ACC112 (cell line): ENCODE measurements at regions not wholly inside any gene's neighbourhood (a gene's known extent, or its start where the extent isn't known, plus 50 kb on each side); places are given as distances from the start of the nearest gene placed in this dataset.
"Not testable (repeated sequence)": the region's sequence is repeated elsewhere in the genome, so short reads cannot be mapped to it uniquely, and the experiment has no call there.

Experiments
- H2AFZ ChIP-seq: fragments of 200-600 bp; sonication (generic); one replicate; pipeline ENCODE4 v1.6.0; 2017; ENCODE audit warnings: antibody characterized with exemption, low read length; ENCODE audit not compliant: unreplicated experiment
- H3K27ac ChIP-seq: fragments of 200-600 bp; sonication (generic); 2 replicates; pipeline ENCODE4 v1.5.1; 2014; ENCODE audit warnings: low read depth, mild to moderate bottlenecking, antibody characterized with exemption, low read length, moderate library complexity
- H3K27me3 ChIP-seq: fragments of 200-600 bp; sonication (generic); 2 replicates; pipeline ENCODE4 v1.6.1; 2014; ENCODE audit warnings: mild to moderate bottlenecking, antibody characterized with exemption, low read length, moderate library complexity, mixed read lengths; ENCODE audit not compliant: insufficient read depth
- H3K36me3 ChIP-seq: fragments of 200-600 bp; sonication (generic); 2 replicates; pipeline ENCODE4 v1.6.1; 2016; ENCODE audit warnings: mild to moderate bottlenecking, antibody characterized with exemption, low read length, moderate library complexity, mixed read lengths; ENCODE audit not compliant: insufficient read depth
- H3K4me1 ChIP-seq: fragments of 200-600 bp; sonication (generic); one replicate; pipeline ENCODE4 v1.6.1; 2016; ENCODE audit warnings: low read length, mixed read lengths; ENCODE audit not compliant: insufficient read depth, unreplicated experiment, control insufficient read depth
- H3K4me3 ChIP-seq: fragments of 200-600 bp; sonication (generic); 2 replicates; pipeline ENCODE4 v1.5.1; 2014; ENCODE audit warnings: mild to moderate bottlenecking, low read depth, low read length
- H3K79me2 ChIP-seq: fragments of 200-600 bp; sonication (generic); one replicate; pipeline ENCODE4 v1.6.0; 2016; ENCODE audit warnings: low read length; ENCODE audit not compliant: control insufficient read depth, unreplicated experiment, insufficient read depth

DNA sequence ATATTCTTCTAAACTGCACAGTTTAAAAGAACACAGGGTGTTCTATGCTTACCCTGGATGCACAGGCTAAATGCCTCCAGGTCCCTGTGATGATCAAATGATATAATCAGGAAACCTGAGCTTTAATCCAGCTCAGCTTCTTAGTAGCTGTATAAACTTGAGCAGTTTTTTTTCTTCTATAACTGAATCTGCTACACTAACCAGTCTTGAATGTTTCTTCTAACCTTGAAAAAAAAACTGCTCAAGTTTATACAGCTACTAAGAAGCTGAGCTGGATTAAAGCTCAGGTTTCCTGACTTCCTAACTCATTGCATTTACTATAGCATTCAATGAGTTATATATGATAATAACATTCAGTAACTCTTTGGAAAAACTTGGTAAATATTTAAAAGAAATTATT lies 358.2 kb downstream of the CD109 start:
- Histone ChIP-seq H3K4me1 (no peaks in the 10 kb centered on the region), H3K27ac (no peak overlapping the region), H3K36me3 (no peaks in the 10 kb centered on the region), H3K4me3 (no peak overlapping the region), H3K27me3 (no peaks in the 10 kb centered on the region), H2AFZ (no peak overlapping the region), H3K79me2 (no peaks in the 10 kb centered on the region)

DNA sequence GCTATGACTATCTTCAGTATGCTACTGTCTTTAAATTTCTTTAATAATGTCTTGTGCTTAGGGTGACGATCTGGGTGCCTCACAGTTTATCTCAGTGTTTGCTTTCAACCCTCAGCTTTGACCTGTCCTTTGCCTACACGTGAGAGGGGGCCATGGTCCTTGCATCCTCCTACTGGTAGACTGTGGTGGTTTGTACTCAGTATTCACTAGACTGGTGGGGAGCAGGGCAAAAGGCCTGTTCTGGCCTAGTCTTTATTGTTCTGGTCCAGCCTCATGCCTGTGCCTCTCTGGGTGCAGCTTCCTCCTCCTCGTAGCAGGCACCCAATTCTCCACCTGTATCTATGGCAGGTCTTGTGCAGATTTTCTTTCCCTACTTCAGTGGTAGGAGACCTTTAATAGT lies 354.9 kb downstream of the CD109 start:
- Histone ChIP-seq H3K4me1 (no peaks in the 10 kb centered on the region), H3K4me3 (no peak overlapping the region), H3K27ac (no peak overlapping the region), H3K36me3 (no peaks in the 10 kb centered on the region), H2AFZ (no peak overlapping the region), H3K79me2 (no peaks in the 10 kb centered on the region), H3K27me3 (no peaks in the 10 kb centered on the region)

DNA sequence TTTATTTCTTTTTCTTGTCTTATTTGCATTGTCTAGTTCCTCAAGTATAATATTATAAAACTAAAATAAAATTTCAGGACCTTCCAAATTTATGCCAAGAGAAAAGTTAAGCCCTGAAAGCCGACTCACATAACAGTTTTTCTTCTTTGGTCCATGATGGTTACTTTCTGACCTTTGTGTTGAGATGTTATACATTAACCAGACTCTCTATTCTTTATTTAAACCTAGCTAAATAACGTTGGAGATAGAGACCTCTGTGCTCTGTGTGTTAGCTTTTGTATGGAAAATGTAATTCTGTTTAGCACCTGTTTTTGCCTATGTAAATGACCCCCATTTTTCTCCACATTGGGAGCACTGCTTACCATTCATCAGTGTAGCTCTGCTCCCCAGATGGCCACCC lies 352.4 kb downstream of the CD109 start:
- Histone ChIP-seq H3K79me2 (no peaks in the 10 kb centered on the region), H3K4me3 (no peak overlapping the region), H3K27me3 (no peaks in the 10 kb centered on the region), H3K27ac (no peak overlapping the region), H3K4me1 (peaks cover 7% of the 10 kb centered on the region), H2AFZ (no peak overlapping the region), H3K36me3 (no peaks in the 10 kb centered on the region)

DNA sequence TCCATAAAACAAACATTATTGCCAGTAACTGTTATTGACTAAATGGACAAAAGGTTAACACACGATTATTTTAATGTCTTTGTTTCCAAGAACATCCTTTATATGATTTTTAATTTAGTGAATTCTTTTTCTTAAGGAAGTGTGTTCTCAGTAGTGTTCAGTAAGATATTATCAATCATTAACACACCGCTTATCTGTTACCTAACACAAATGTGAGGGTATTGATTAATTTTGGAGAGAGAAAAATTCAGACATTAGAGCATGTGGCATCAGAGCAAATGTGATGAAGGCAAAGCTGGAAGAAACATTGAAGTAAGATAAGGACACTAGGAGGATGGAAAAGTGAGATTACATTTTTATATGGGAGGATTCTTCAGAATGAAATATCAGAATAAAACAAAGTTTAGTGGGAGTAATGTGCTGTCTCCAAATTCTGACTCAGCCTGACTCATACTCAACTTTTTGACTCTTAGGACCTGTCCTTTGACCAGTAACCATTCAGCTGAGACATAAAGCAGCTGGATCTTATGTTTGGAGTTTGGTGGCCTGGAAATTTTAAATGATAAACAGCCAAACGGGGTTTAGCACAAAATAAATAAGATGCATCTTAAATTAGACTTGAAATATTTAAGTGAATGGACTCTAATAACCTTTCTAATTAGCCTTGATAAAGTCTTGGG lies 348.6 kb downstream of the CD109 start:
- Histone ChIP-seq H3K27me3 (no peaks in the 10 kb centered on the region), H3K79me2 (no peaks in the 10 kb centered on the region), H3K4me1 (peaks cover 7% of the 10 kb centered on the region), H3K27ac (no peak overlapping the region), H3K36me3 (no peaks in the 10 kb centered on the region), H3K4me3 (no peak overlapping the region), H2AFZ (no peak overlapping the region)

DNA sequence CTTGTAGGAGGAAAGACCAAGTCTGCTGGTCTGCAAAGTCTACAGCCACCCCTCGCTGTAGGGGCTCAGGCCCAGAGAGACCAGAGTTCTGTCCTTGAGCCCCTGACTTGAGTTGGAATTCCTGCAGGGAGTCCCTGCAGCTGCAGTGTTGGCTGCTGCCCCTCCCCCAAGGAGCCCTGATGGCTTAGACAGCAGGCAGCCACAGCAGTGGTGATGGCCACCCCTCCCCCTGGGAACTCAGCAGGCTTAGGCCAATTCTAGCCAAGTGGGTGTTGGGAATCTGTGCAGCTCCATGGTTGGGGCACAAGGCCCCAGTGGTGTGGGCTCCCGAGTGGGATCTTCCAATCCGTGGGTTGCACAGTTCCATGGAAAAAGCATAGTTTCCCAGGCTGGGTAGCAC lies 345.4 kb downstream of the CD109 start:
- H3K36me3 ChIP-seq: no peaks in the 10 kb centered on the region
- H2AFZ ChIP-seq: no peak overlapping the region
- no peaks in the 10 kb centered on the region for H3K79me2 ChIP-seq
- peaks cover 7% of the 10 kb centered on the region for H3K4me1 ChIP-seq
- no peak overlapping the region for H3K4me3 ChIP-seq
- no peak overlapping the region for H3K27ac ChIP-seq
- H3K27me3 ChIP-seq: peaks cover 12% of the 10 kb centered on the region; the same call in 1 of the 2 replicates

DNA sequence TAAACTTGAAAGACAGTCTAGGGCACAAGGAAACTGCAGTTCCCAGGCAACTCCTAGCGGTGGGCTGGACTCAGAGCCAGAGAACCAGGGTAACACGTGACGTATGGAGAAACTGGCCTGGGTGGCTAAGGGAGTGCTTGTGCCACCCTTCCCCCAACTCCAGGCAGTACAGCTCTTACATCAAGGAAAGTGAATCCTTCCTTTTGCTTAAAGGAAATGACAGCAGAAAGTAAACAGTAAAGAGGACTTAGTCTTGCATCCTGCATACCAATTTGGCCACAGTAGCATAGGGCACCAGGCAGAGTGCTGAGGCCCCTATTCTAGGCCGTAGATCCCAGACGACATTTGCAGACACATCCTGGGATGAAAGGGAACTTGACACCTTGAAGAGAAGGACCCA lies 322.8 kb downstream of the CD109 start:
- H3K79me2 ChIP-seq: no peaks in the 10 kb centered on the region
- no peaks in the 10 kb centered on the region for H3K36me3 ChIP-seq
- no peaks in the 10 kb centered on the region for H3K27me3 ChIP-seq
- no peak overlapping the region for H3K4me3 ChIP-seq
- no peaks in the 10 kb centered on the region for H3K4me1 ChIP-seq
- no peak overlapping the region for H3K27ac ChIP-seq
- no peak overlapping the region for H2AFZ ChIP-seq

DNA sequence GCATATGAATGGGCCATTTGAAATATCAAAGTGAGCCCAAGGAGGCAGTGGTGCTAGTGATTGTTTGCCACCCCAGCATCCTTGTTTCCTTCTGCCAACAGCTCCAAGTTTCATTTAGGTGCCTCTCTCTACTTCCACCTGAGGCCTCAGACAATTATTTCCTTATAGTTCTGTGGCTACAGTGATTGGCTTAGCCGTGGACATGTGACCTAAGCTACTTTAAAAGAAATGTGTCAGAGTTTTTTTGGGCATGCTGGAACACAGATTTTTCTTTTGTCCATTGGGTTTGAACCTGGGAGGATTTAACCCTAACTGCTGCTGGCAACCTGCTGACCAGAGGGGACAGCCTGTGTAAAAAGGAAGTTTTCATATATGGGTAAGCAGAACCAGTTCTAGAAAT lies 319.4 kb downstream of the CD109 start:
- no peak overlapping the region for H3K4me3 ChIP-seq
- no peaks in the 10 kb centered on the region for H3K27me3 ChIP-seq
- no peak overlapping the region for H3K27ac ChIP-seq
- no peaks in the 10 kb centered on the region for H3K36me3 ChIP-seq
- H3K79me2 ChIP-seq: no peaks in the 10 kb centered on the region
- no peaks in the 10 kb centered on the region for H3K4me1 ChIP-seq
- no peak overlapping the region for H2AFZ ChIP-seq

DNA sequence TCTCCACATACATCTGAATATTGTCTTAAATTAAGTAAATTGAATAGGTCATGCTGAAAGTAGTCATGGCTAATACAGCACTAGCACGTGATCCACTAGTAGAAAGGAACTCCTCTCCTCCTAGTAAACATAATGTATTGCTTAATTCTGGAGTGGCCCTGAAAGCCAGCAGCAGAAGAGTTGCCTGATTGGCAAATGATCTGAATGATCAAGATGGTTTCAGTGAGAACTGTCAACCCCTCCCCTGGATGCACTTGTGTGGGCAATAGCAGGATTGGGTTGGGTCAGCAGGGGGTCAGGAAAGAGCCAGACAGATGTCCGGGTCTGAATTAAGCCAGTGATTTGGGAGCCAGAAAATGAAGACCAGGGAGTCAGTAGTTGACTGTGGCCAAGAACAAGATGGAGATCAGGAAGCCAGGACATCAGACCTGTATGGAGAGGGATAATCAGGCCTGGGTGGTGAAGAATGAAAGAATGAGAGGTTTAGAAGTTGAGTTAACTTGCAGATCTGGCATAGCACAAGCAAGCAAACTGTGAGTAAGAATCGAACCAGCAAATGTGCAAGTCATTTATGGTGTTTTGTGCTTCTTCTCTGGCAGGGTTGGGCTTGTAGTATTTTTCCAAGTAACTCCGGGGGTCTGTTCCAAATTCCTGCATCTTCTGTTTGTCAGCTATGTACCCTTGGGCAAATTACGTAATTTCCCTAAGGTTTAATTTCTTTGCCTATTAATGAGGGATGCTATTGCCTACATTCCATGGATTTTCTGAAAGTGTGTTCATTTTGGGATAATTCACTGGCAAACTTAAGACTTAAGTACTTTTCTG lies 304.9 kb downstream of the CD109 start:
- Histone ChIP-seq H3K27me3 (peaks cover 8% of the 10 kb centered on the region; the same call in 1 of the 2 replicates), H3K79me2 (no peaks in the 10 kb centered on the region), H2AFZ (no peak overlapping the region), H3K4me1 (no peaks in the 10 kb centered on the region), H3K36me3 (no peaks in the 10 kb centered on the region), H3K4me3 (no peak overlapping the region), H3K27ac (no peak overlapping the region)

DNA sequence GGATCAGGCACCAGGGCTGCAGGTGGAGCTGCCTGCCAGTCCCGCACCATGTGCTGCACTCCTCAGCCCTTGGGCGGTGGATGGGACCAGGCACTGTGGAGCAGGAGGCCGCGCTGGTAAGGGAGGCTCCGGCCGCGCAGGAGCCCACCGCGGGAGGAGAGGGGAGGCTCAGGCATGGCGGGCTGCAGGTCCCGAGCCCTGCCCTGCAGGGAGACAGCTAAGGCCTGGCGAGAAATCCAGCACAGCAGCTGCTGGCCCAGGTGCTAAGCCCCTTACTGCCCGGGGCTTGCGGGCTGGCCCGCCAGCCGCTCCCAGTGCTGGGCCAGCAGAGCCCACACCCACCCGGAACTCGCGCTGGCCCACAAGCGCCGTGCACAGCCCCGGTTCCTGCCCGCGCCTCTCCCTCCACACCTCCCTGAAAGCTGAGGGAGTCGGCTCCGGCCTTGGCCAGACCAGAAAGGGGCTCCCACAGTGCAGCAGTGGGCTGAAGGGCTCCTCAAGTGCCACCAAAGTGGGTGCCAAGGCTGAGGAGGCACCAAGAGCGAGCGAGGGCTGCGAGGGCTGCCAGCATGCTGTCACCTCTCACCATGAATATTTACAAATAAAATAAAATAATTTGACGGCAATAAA lies 294.7 kb downstream of the CD109 start:
- H3K27ac ChIP-seq, H3K36me3 ChIP-seq, H3K79me2 ChIP-seq, H3K4me3 ChIP-seq, H3K4me1 ChIP-seq, H2AFZ ChIP-seq, H3K27me3 ChIP-seq: not testable (repeated sequence)

DNA sequence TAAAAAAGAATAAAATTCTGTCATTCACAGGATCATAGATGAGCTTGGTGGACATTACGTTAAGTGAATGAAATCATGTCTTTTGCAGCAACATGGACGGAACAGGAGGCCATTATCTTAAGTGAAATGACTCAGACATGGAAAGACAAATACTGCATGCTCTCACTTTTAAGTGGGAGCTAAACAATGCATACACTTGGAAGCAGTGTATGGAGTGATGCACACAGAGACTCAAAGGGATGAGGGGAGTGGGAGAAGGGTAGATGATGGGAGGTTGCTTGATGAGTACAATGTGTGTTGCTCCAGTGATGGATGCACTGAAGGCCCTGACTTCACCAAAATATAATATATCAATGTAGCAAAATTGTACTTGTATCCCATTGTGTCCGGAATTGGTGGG lies 293.4 kb downstream of the CD109 start:
- Histone ChIP-seq H3K27me3 (no peaks in the 10 kb centered on the region; the same call in 1 of the 2 replicates), H2AFZ (no peak overlapping the region), H3K4me1 (no peaks in the 10 kb centered on the region), H3K4me3 (no peak overlapping the region), H3K79me2 (no peaks in the 10 kb centered on the region), H3K27ac (no peak overlapping the region), H3K36me3 (no peaks in the 10 kb centered on the region)

DNA sequence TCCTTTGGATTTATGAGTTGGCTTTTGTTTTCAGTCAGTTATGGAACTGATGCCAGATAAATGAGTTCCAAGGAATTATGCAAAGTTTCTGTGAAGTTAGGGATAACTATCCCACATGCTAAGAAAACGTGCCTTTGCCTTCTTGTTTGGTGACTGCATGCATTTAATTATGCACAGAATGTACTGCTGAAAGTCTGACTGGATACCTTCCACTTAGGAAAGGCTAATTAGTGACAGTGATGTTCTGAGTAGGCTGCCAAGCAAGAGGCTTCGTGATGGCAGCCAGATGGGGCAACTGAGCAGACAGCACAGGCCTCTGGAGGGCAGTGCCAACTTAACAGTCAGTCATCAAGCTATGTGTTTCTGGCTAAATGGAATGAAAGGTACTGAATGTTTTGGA lies 289.9 kb downstream of the CD109 start:
- Histone ChIP-seq H3K79me2 (no peaks in the 10 kb centered on the region), H3K4me3 (no peak overlapping the region), H3K27ac (no peak overlapping the region), H3K4me1 (peaks cover 6% of the 10 kb centered on the region), H3K36me3 (no peaks in the 10 kb centered on the region), H3K27me3 (no peaks in the 10 kb centered on the region), H2AFZ (no peak overlapping the region)
